C4-2B (cell line): ENCODE measurements at regions not wholly inside any gene's neighbourhood (a gene's known extent, or its start where the extent isn't known, plus 50 kb on each side); places are given as distances from the start of the nearest gene placed in this dataset.

Source experiments
- ZFX ChIP-seq: fragments of 450-650 bp; IDR thresholded peaks from 2 replicates; pipeline ENCODE4 v1.6.1; 2017
- TF ChIP-seq, protein P1 (sequence below): fragments of 450-650 bp; conservative IDR thresholded peaks from 2 replicates; pipeline ENCODE4 v1.5.1; 2017; ENCODE audit warnings: mild to moderate bottlenecking

DNA sequence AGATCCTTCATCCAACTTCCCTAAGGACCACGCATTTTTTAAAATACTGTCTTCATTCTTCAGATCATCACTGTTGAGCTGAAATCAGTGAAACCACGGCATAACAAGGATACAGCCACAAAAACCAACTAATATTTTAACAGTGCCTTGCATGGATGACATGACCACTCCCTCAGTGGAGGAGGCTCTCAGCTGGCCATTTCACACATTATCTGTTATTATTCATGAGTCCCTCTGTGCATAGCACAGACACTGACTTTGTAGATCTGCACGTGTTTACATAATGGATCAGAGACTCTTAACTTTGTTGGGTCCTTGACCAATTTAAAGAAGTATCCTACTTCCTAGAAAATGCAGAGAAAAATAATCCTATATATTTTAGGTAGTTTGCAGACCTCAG is 104.8 kb upstream of the NUDT7 start:
- TF ChIP-seq ZFX, result no peak
- TF ChIP-seq, protein P1, sequence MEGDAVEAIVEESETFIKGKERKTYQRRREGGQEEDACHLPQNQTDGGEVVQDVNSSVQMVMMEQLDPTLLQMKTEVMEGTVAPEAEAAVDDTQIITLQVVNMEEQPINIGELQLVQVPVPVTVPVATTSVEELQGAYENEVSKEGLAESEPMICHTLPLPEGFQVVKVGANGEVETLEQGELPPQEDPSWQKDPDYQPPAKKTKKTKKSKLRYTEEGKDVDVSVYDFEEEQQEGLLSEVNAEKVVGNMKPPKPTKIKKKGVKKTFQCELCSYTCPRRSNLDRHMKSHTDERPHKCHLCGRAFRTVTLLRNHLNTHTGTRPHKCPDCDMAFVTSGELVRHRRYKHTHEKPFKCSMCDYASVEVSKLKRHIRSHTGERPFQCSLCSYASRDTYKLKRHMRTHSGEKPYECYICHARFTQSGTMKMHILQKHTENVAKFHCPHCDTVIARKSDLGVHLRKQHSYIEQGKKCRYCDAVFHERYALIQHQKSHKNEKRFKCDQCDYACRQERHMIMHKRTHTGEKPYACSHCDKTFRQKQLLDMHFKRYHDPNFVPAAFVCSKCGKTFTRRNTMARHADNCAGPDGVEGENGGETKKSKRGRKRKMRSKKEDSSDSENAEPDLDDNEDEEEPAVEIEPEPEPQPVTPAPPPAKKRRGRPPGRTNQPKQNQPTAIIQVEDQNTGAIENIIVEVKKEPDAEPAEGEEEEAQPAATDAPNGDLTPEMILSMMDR, result no peak
